ENCODE measurements at regions not wholly inside any gene's neighbourhood (a gene's known extent, or its start where the extent isn't known, plus 50 kb on each side); places are given as distances from the start of the nearest gene placed in this dataset.

DNA sequence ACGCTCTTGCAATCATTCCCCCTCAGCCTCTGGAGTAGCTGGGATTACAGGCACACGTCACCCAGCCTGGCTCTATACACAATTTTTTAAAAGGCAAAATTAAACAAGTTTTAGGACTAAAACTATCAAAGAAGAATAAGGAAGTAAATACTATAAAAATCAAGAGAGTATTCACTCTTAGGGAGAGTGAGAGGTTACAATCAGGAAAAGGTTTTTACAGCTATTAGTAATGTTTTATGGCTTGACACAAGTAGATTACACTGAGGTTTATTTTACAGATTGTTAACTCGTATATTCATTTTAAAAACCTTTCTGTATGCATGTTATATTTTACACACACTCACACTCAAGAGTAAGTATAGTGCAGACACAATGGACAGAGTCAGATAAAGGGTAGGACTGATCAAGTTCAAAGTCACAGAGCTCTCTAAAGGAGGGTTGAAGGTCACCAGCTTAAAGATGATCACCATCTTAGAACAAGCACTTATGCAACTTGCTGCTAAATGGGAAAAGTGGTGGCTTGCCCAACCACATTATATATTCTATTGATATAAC is 77.9 kb upstream of the MAN1A2 start:
- H3K79me2 ChIP-seq (ENCODE audit: insufficient read depth, low read length), result no peaks in the 10 kb centered on the region
- no peaks in the 10 kb centered on the region for H4K20me1 ChIP-seq (ENCODE audit: low read depth, low read length)
- H3K36me3 ChIP-seq (ENCODE audit: low read length), result no peaks in the 10 kb centered on the region
- no peak overlapping the region for H3K4me2 ChIP-seq (ENCODE audit: low read depth, low read length, poor library complexity, severe bottlenecking)
- TF ChIP-seq, protein P1, sequence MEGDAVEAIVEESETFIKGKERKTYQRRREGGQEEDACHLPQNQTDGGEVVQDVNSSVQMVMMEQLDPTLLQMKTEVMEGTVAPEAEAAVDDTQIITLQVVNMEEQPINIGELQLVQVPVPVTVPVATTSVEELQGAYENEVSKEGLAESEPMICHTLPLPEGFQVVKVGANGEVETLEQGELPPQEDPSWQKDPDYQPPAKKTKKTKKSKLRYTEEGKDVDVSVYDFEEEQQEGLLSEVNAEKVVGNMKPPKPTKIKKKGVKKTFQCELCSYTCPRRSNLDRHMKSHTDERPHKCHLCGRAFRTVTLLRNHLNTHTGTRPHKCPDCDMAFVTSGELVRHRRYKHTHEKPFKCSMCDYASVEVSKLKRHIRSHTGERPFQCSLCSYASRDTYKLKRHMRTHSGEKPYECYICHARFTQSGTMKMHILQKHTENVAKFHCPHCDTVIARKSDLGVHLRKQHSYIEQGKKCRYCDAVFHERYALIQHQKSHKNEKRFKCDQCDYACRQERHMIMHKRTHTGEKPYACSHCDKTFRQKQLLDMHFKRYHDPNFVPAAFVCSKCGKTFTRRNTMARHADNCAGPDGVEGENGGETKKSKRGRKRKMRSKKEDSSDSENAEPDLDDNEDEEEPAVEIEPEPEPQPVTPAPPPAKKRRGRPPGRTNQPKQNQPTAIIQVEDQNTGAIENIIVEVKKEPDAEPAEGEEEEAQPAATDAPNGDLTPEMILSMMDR (IDR thresholded peaks at IDR 0.05; ENCODE audit: insufficient read depth, low read length, poor library complexity, severe bottlenecking), result no peak
- TF ChIP-seq EZH2phosphoT487 (conservative IDR thresholded peaks at IDR 0.05; ENCODE audit: low read length), result no peak
- H3F3A ChIP-seq (ENCODE audit: insufficient read depth), result no peaks in the 10 kb centered on the region
- no peak overlapping the region for H3K4me3 ChIP-seq (ENCODE audit: insufficient read depth, low read length, poor library complexity, severe bottlenecking)
- no peak overlapping the region for H3K27ac ChIP-seq (ENCODE audit: low read depth, low read length)
- H3K9me3 ChIP-seq (ENCODE audit: insufficient read depth, low read length), result no peaks in the 10 kb centered on the region
- H3K9me2 ChIP-seq (replicated peaks; ENCODE audit: insufficient read depth, low read length), result no peaks in the 10 kb centered on the region
- H3K9ac ChIP-seq (ENCODE audit: low read length), result no peak overlapping the region
- H3K27me3 ChIP-seq (ENCODE audit: low read length), result no peaks in the 10 kb centered on the region
- H2AFZ ChIP-seq (ENCODE audit: low read depth, low read length, severe bottlenecking), result no peak overlapping the region

DNA sequence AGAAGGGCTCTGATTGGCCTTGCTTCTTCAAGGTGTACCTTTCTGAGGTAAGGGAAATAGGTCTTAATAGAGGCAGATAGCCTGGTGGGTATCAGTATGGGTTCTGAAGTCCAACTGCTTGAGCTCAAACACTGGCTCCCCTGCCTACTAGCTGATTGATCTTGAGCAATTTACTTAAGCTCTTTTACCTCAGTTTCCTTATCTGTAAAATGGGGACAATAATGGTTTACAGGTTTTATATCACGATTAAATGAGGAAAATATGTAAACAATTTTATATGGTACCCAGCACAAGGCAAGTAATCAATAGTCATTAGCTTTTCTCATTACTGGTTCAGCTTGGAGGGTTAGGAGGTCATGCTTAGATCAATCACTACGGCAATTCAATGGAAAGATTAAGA is 75.8 kb upstream of the VTCN1 start:
- no peaks in the 10 kb centered on the region for H3K36me3 ChIP-seq (ENCODE audit: low read length)
- H3K9me2 ChIP-seq (replicated peaks; ENCODE audit: insufficient read depth, low read length), result no peaks in the 10 kb centered on the region
- H3K9ac ChIP-seq (ENCODE audit: low read length), result no peak overlapping the region
- no peak overlapping the region for H3K27ac ChIP-seq (ENCODE audit: low read depth, low read length)
- no peaks in the 10 kb centered on the region for H3K79me2 ChIP-seq (ENCODE audit: insufficient read depth, low read length)
- H2AFZ ChIP-seq (ENCODE audit: low read depth, low read length, severe bottlenecking), result no peak overlapping the region
- H4K20me1 ChIP-seq (ENCODE audit: low read depth, low read length), result no peaks in the 10 kb centered on the region
- no peaks in the 10 kb centered on the region for H3K27me3 ChIP-seq (ENCODE audit: low read length)
- TF ChIP-seq EZH2phosphoT487 (conservative IDR thresholded peaks at IDR 0.05; ENCODE audit: low read length), result no peak
- TF ChIP-seq, protein P1 (IDR thresholded peaks at IDR 0.05; ENCODE audit: insufficient read depth, low read length, poor library complexity, severe bottlenecking), result no peak
- H3K9me3 ChIP-seq (ENCODE audit: insufficient read depth, low read length), result no peaks in the 10 kb centered on the region
- no peaks in the 10 kb centered on the region for H3F3A ChIP-seq (ENCODE audit: insufficient read depth)
- H3K4me2 ChIP-seq (ENCODE audit: low read depth, low read length, poor library complexity, severe bottlenecking), result no peak overlapping the region
- no peak overlapping the region for H3K4me3 ChIP-seq (ENCODE audit: insufficient read depth, low read length, poor library complexity, severe bottlenecking)

DNA sequence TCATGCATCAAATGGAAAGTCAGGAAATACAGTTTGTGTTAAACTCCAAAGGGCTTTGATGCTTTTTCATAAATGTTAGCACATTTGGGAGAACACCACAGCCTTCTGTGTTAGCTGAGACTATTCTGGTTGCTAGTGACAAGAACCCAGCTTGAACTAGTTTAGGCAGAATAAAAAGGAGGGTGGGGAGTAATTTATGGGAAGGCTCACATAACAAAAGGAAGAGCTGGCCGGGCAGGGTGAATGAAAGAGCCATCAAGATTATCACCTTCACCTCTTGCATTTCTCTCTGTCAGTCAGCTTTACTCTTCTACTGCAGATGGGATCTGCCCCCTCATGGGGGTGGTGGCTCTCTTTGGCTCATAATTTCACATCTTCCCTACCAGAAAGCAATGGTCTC is 75.4 kb upstream of the VTCN1 start:
- H3K27ac ChIP-seq (ENCODE audit: low read depth, low read length), result no peak overlapping the region
- H3K36me3 ChIP-seq (ENCODE audit: low read length), result no peaks in the 10 kb centered on the region
- no peaks in the 10 kb centered on the region for H3K9me3 ChIP-seq (ENCODE audit: insufficient read depth, low read length)
- H3K9ac ChIP-seq (ENCODE audit: low read length), result no peak overlapping the region
- TF ChIP-seq, protein P1 (IDR thresholded peaks at IDR 0.05; ENCODE audit: insufficient read depth, low read length, poor library complexity, severe bottlenecking), result no peak
- no peak for TF ChIP-seq EZH2phosphoT487 (conservative IDR thresholded peaks at IDR 0.05; ENCODE audit: low read length)
- no peaks in the 10 kb centered on the region for H3K79me2 ChIP-seq (ENCODE audit: insufficient read depth, low read length)
- no peaks in the 10 kb centered on the region for H3K27me3 ChIP-seq (ENCODE audit: low read length)
- no peak overlapping the region for H3K4me2 ChIP-seq (ENCODE audit: low read depth, low read length, poor library complexity, severe bottlenecking)
- H4K20me1 ChIP-seq (ENCODE audit: low read depth, low read length), result no peaks in the 10 kb centered on the region
- H3K9me2 ChIP-seq (replicated peaks; ENCODE audit: insufficient read depth, low read length), result no peaks in the 10 kb centered on the region
- no peak overlapping the region for H3K4me3 ChIP-seq (ENCODE audit: insufficient read depth, low read length, poor library complexity, severe bottlenecking)
- H2AFZ ChIP-seq (ENCODE audit: low read depth, low read length, severe bottlenecking), result no peak overlapping the region
- no peaks in the 10 kb centered on the region for H3F3A ChIP-seq (ENCODE audit: insufficient read depth)

All from SU-DHL-6 (cell line).